ENCODE measurements at regions not wholly inside any gene's neighbourhood (a gene's known extent, or its start where the extent isn't known, plus 50 kb on each side); places are given as distances from the start of the nearest gene placed in this dataset.

DNA sequence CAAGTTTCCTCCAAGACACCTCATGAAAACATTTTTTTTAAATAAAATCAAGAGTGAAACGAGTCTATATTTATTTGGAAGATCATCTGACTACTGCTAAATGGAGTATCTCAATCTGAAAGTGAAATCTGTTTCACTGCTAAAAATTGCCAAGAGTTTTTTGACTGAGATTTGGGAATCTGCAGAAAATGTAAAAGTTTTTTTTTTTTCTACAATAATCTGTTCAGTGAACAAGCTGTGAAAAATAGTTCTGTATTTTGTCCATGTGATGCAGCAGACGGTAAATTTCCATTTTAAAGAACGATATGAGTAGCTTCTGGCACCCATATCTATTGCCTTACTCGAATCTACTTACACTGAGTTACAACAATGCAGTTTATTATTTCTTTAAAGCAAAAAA, 519.7 kb downstream of the PLCL1 start:
- Histone ChIP-seq H3K27me3 (no peaks in the 10 kb centered on the region), H3K4me3 (replicated peaks in 1 of 3) (no peak overlapping the region), H3K27ac (no peak overlapping the region), H3K9me3 (no peaks in the 10 kb centered on the region), H3K36me3 (no peaks in the 10 kb centered on the region), H3K4me1 (no peaks in the 10 kb centered on the region)
- no peak for DNase-seq
- 78 to 83% methylated on average over 4 of the region's 4 CpGs for WGBS, 2 donors
- intact Hi-C loops (cut with DNase I): no loop called here
- TF ChIP-seq, protein P1, sequence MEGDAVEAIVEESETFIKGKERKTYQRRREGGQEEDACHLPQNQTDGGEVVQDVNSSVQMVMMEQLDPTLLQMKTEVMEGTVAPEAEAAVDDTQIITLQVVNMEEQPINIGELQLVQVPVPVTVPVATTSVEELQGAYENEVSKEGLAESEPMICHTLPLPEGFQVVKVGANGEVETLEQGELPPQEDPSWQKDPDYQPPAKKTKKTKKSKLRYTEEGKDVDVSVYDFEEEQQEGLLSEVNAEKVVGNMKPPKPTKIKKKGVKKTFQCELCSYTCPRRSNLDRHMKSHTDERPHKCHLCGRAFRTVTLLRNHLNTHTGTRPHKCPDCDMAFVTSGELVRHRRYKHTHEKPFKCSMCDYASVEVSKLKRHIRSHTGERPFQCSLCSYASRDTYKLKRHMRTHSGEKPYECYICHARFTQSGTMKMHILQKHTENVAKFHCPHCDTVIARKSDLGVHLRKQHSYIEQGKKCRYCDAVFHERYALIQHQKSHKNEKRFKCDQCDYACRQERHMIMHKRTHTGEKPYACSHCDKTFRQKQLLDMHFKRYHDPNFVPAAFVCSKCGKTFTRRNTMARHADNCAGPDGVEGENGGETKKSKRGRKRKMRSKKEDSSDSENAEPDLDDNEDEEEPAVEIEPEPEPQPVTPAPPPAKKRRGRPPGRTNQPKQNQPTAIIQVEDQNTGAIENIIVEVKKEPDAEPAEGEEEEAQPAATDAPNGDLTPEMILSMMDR (IDR thresholded peaks at IDR 0.05): no peak
- no peak for TF ChIP-seq POLR2A (IDR thresholded peaks at IDR 0.05)

DNA sequence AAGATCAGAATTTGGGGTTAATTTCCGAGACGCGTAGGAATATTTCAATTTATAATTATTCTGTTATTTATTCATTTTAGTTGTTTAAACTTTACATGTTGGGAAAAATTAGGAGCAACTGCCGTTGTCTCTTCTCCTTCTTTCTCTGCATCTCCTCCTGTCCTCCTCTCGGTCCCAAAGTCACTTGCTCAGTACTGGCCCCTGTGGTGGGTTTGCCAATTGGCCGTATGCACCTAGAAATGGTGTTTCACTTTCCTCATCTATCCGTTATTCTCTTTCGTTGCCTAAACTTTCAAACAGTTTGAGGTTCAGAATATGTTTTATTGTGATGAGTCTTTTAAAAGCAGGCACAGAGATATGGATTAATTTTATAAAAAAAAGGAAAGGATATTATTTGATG, 517.9 kb downstream of the PLCL1 start:
- TF ChIP-seq POLR2A (IDR thresholded peaks at IDR 0.05): no peak
- TF ChIP-seq, protein P1 (IDR thresholded peaks at IDR 0.05): peak in 1 of 6 experiments; percentile 11
- Histone ChIP-seq H3K36me3 (no peaks in the 10 kb centered on the region), H3K27me3 (no peaks in the 10 kb centered on the region), H3K27ac (no peak overlapping the region), H3K4me1 (no peaks in the 10 kb centered on the region), H3K9me3 (no peaks in the 10 kb centered on the region), H3K4me3 (replicated peaks in 1 of 3) (no peak overlapping the region)
- 76 to 79% methylated on average over 8 of the region's 8 CpGs for WGBS, 2 donors
- intact Hi-C loops (cut with DNase I): no loop called here
- no peak for DNase-seq

DNA sequence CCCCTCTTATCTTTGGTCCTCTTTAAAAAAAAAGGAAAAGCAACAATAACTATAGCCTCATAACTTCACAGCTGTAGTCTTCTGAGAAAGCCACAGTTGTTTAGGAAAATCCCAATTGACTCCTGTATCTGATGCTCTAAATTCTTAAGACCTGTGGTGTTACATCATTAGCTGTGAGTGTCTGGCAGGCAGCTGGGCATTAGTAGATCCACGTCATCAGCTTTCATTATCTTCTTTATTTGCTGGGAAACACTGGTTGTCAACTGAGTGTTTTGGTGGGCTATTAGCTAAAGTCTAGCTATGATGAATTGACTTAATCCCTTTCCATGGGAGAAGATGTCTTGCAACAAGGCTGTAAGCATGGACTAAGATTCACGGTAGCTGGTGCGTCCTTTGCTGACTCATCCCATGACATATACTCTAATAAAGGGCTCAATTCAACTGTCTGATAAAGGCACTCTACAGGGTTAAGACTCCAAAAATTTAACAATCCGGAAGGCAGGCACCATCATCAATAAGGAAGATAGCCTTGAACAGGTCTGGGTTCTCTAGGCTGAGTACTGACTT, 517.2 kb downstream of the PLCL1 start:
- no peak for DNase-seq
- no peaks in the 10 kb centered on the region for H3K36me3 ChIP-seq
- no peaks in the 10 kb centered on the region for H3K9me3 ChIP-seq
- 80 to 93% methylated on average over 4 of the region's 4 CpGs for WGBS, 2 donors
- H3K27ac ChIP-seq: no peak overlapping the region
- TF ChIP-seq, protein P1 (IDR thresholded peaks at IDR 0.05): no peak
- TF ChIP-seq POLR2A (IDR thresholded peaks at IDR 0.05): no peak
- no peaks in the 10 kb centered on the region for H3K4me1 ChIP-seq
- no peak overlapping the region for H3K4me3 ChIP-seq (replicated peaks in 1 of 3)
- intact Hi-C loops (cut with DNase I): no loop called here
- no peaks in the 10 kb centered on the region for H3K27me3 ChIP-seq

DNA sequence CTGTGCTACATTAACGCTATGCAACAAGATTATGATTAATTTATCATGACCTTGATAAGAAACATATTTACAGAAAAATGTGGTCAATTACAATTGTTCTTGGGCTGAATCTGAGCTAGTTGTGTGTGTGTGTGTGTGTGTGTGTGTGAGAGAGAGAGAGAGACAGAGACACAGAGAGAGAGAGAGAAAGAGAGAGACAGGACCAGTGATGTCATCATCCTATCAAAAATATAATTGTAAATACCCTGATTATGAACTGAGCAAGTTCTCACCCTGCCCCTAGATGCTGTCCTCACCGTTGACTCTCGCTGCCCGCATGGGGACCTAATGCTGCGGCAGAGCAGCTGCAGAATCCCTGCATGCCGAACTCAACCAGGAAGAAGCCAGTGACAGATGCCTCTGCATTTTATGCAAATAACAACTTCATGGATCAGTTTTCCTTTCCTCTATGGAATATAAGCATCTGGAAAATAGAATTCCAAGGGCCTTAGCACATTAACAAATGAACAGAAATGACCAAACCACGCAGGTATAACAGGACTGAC, 512.5 kb downstream of the PLCL1 start:
- no peak for DNase-seq
- intact Hi-C loops (cut with DNase I): loop anchor here (10.0 kb wide), 1 partner anchor 1168 kb away; no protein-coding TSS in a partner anchor
- Histone ChIP-seq H3K27ac (no peak overlapping the region), H3K4me1 (no peaks in the 10 kb centered on the region), H3K36me3 (no peaks in the 10 kb centered on the region), H3K9me3 (no peaks in the 10 kb centered on the region), H3K27me3 (no peaks in the 10 kb centered on the region), H3K4me3 (replicated peaks in 1 of 3) (no peak overlapping the region)
- TF ChIP-seq, protein P1 (IDR thresholded peaks at IDR 0.05): no peak
- no peak for TF ChIP-seq POLR2A (IDR thresholded peaks at IDR 0.05)
- WGBS, 2 donors: 67 to 74% methylated on average over 7 of the region's 7 CpGs

DNA sequence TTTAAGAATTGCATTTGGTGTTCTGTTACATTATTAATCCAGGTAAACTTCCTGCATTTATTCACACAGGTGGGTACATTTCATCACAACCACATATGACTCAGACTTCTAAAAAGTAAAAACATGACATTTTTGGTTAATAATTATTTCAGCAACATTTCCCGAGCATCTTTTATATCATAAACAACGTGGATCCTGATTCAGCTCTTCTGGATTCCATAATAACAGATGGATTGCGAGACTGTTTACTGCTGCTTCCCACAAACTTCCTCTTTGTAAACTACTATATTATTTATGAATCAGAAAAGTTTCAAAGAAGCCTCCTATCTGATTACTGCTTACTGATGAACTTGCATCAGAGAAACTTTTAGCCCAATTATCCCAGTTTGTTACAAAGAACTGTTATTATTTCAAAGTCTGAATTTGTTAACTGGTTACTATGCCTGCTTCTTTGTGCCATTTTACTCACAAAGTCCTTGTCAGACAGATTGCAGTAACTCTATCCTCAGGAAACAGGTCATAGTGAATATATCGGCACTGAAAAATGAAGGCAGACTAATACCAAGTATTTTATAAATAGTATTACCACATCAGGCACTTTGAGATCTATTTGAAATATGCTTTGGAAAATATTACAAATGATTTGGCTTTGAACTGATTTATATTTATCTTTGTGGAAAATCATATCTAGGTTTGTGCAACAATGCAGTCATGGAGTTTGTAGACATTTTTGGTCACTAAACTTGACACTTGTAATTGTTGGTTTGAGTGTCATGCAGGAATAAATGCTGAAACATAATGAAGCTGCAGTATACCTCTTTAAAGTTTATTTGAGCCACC, 511.6 kb downstream of the PLCL1 start:
- Histone ChIP-seq H3K4me1 (no peaks in the 10 kb centered on the region), H3K36me3 (no peaks in the 10 kb centered on the region), H3K9me3 (no peaks in the 10 kb centered on the region), H3K27ac (no peak overlapping the region), H3K27me3 (no peaks in the 10 kb centered on the region), H3K4me3 (replicated peaks in 1 of 3) (no peak overlapping the region)
- TF ChIP-seq POLR2A (IDR thresholded peaks at IDR 0.05): no peak
- TF ChIP-seq, protein P1 (IDR thresholded peaks at IDR 0.05): no peak
- 84% methylated on average over 4 of the region's 4 CpGs for WGBS, 2 donors
- intact Hi-C loops (cut with DNase I): loop anchor here (10.0 kb wide), 1 partner anchor 1169 kb away; no protein-coding TSS in a partner anchor
- no peak for DNase-seq

Data from thyroid gland (tissue), 4 donors.